Heart right ventricle (tissue), 16 donors: ENCODE measurements at regions not wholly inside any gene's neighbourhood (a gene's known extent, or its start where the extent isn't known, plus 50 kb on each side); places are given as distances from the start of the nearest gene placed in this dataset.

Experiments used
- ATAC-seq, 8 donors: fragments of 200-7000 bp; cut with Tn5 transposase; one replicate each; pipeline ENCODE4 v1.9.1; 2020; ENCODE audit warnings: mild to moderate bottlenecking in 8 of 8, moderate library complexity in 8 of 8, moderate number of reproducible peaks in 1 of 8
- DNase-seq, 2 donors: peaks; one replicate each; pipeline ENCODE4 v3.0.0-alpha.2; 2020
- H3K27ac ChIP-seq, 10 donors: fragments of 200-600 bp; sonication (generic) in 2 of 10; one replicate each; pipeline versions ENCODE4 v1.5.0 to v1.8.0; 2020 to 2022; ENCODE audit warnings: mild to moderate bottlenecking in 3 of 10
- H3K27me3 ChIP-seq, 7 donors: fragments of 200-600 bp; one replicate each; pipeline ENCODE4 v1.8.0; 2021 to 2022; ENCODE audit warnings: mild to moderate bottlenecking in 2 of 7
- H3K36me3 ChIP-seq, 9 donors: fragments of 200-600 bp; sonication (generic) in 1 of 9; one replicate each; pipeline versions ENCODE4 v1.5.0 to v1.8.0; 2020 to 2022; ENCODE audit warnings: mild to moderate bottlenecking in 2 of 9
- H3K4me1 ChIP-seq, 9 donors: fragments of 200-600 bp; sonication (generic) in 1 of 9; one replicate each; pipeline versions ENCODE4 v1.5.0 to v1.8.0; 2020 to 2022; ENCODE audit warnings: mild to moderate bottlenecking in 4 of 9
- H3K4me3 ChIP-seq, 10 donors: fragments of 200-600 bp; sonication (generic) in 2 of 10; one replicate each; pipeline versions ENCODE4 v1.5.0 to v1.8.0; 2020 to 2022; ENCODE audit warnings: mild to moderate bottlenecking in 7 of 10, moderate library complexity in 2 of 10
- H3K9me3 ChIP-seq, 11 donors: fragments of 200-600 bp in 10 of 11; sonication (generic) in 2 of 11; one replicate each; pipeline versions ENCODE4 v1.5.0 to v1.8.0; 2013 to 2022; ENCODE audit warnings: mild to moderate bottlenecking in 2 of 11, control low read depth in 1 of 11, moderate library complexity in 1 of 11
- WGBS, 2 donors: extraction: QIAGEN DNeasy Blood & Tissue Kit; methylation state at CpG; one replicate each; pipeline ENCODE4 v1.1.7; 2013; ENCODE audit warnings: inconsistent platforms in 1 of 2; 5-methylcytosine and 5-hydroxymethylcytosine counted together
- intact Hi-C, 10 donors: fragments of 100-400 bp; cut with DNase I; formaldehyde crosslinking; loops; one replicate each; pipeline versions ENCODE4 v1.11.1 to v1.14.2; 2022
- TF ChIP-seq, protein P1 (sequence below), 9 donors: fragments of 200-600 bp; sonication (generic) in 2 of 9; IDR thresholded peaks; one replicate each; pipeline versions ENCODE4 v1.5.0 to v1.8.0; 2021 to 2022; ENCODE audit warnings: antibody characterized with exemption in 9 of 9, mild to moderate bottlenecking in 5 of 9, moderate library complexity in 1 of 9
- donor health status: Arrhythmogenic right ventricular cardiomyopathy.
- donor health status: ischemic (EF 13 %, LVEDD 7.1; RV severe dilation, severe dysfunction).
- donor health status: healthy with polysubstance abuse.
- donor health status: DM: no; HTN: yes; CAD: no.
- donor health status: DM: no; HTN: no; CAD: no.
- donor health status: ischemic (EF 25% LVEDD 6.9; RV normal size, moderate dysfunction).
- donor health status: ischemic (EF 25% LVEDD 5.7; RV mildly dilated, moderate dysfunction).
- donor health status: healthy.
- donor health status: DM: yes; HTN: yes; CAD: no.
- donor health status: Ischemic cardiomyopathy.
- donor health status: ischemic (EF 35%, LVEDD 5.7; RV mildly dilated, moderate dysfunction).
- donor health status: nonischemic (EF 11% LVEDD 7.7; RV severe dilation, severe dysfunction).
- donor health status: DM: yes; HTN: yes; CAD: no.
- donor health status: PGD.
- donor health status: ischemic (EF 29% LVEDD 5.4; RV normal size, mild dysfunction).
- donor health status: nonischemic (EF 23%, LVEDD 6.1; RV moderate dilation, normal function).

GRCh38 chr12:124151583-124151982 is 143.3 kb upstream of the RFLNA start:
- intact Hi-C loops, result no loop called here
- DNase-seq, result no peak
- no peak for ATAC-seq
- TF ChIP-seq, protein P1, sequence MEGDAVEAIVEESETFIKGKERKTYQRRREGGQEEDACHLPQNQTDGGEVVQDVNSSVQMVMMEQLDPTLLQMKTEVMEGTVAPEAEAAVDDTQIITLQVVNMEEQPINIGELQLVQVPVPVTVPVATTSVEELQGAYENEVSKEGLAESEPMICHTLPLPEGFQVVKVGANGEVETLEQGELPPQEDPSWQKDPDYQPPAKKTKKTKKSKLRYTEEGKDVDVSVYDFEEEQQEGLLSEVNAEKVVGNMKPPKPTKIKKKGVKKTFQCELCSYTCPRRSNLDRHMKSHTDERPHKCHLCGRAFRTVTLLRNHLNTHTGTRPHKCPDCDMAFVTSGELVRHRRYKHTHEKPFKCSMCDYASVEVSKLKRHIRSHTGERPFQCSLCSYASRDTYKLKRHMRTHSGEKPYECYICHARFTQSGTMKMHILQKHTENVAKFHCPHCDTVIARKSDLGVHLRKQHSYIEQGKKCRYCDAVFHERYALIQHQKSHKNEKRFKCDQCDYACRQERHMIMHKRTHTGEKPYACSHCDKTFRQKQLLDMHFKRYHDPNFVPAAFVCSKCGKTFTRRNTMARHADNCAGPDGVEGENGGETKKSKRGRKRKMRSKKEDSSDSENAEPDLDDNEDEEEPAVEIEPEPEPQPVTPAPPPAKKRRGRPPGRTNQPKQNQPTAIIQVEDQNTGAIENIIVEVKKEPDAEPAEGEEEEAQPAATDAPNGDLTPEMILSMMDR (IDR thresholded peaks at IDR 0.05), result no peak
- Histone ChIP-seq H3K27ac (no peak overlapping the region), H3K9me3 (peaks cover 0 to 4% (median 0%) of the 10 kb centered on the region in 11 donors), H3K4me3 (no peak overlapping the region), H3K36me3 (no peaks in the 10 kb centered on the region), H3K4me1 (no peaks in the 10 kb centered on the region), H3K27me3 (peaks cover 0 to 11% (median 0%) of the 10 kb centered on the region in 7 donors)
- 60 to 79% methylated on average over 5 of the region's 5 CpGs for WGBS, 2 donors

GRCh38 chr12:124152731-124153130 is 142.2 kb upstream of the RFLNA start:
- H3K9me3 ChIP-seq, result peaks cover 0 to 4% (median 0%) of the 10 kb centered on the region in 11 donors
- no peak overlapping the region for H3K4me3 ChIP-seq
- no peaks in the 10 kb centered on the region for H3K36me3 ChIP-seq
- 61 to 63% methylated on average over 8 of the region's 8 CpGs for WGBS, 2 donors
- DNase-seq (no peak), ATAC-seq (no peak)
- H3K4me1 ChIP-seq, result no peaks in the 10 kb centered on the region
- intact Hi-C loops, result no loop called here
- peaks cover 0 to 6% (median 0%) of the 10 kb centered on the region in 7 donors for H3K27me3 ChIP-seq
- TF ChIP-seq, protein P1 (IDR thresholded peaks at IDR 0.05), result no peak
- no peak overlapping the region for H3K27ac ChIP-seq

- peaks cover 0 to 4% (median 0%) of the 10 kb centered on the region in 11 donors for H3K9me3 ChIP-seq
- no peak overlapping the region for H3K4me3 ChIP-seq
- TF ChIP-seq, protein P1 (IDR thresholded peaks at IDR 0.05), result no peak
- H3K27me3 ChIP-seq, result peaks cover 0 to 6% (median 0%) of the 10 kb centered on the region in 7 donors
- no peak overlapping the region for H3K27ac ChIP-seq
- ATAC-seq, result no peak
- no peaks in the 10 kb centered on the region for H3K4me1 ChIP-seq
- intact Hi-C loops, result no loop called here
- 78 to 82% methylated on average over 2 of the region's 2 CpGs for WGBS, 2 donors
- no peak for DNase-seq
- no peaks in the 10 kb centered on the region for H3K36me3 ChIP-seq
These were observed 141.5 kb upstream of the RFLNA start for GRCh38 chr12:124153392-124153791.

GRCh38 chr12:124157406-124157805 is 137.5 kb upstream of the RFLNA start:
- H3K4me3 ChIP-seq, result no peak overlapping the region
- no peak for ATAC-seq
- intact Hi-C loops, result no loop called here
- H3K27me3 ChIP-seq, result peaks cover 0 to 5% (median 0%) of the 10 kb centered on the region in 7 donors
- no peak for DNase-seq
- TF ChIP-seq, protein P1 (IDR thresholded peaks at IDR 0.05), result no peak
- no peaks in the 10 kb centered on the region for H3K36me3 ChIP-seq
- no peak overlapping the region for H3K27ac ChIP-seq
- 88 to 90% methylated on average over 7 of the region's 7 CpGs for WGBS, 2 donors
- no peaks in the 10 kb centered on the region for H3K9me3 ChIP-seq
- H3K4me1 ChIP-seq, result no peaks in the 10 kb centered on the region
